Activated effector memory CD4-positive, alpha-beta T cell treated with anti-CD3 and anti-CD28 coated beads, Interleukin-2, amount 50 U/mL, for 16 hours (primary cell): ENCODE measurements at regions not wholly inside any gene's neighbourhood (a gene's known extent, or its start where the extent isn't known, plus 50 kb on each side); places are given as distances from the start of the nearest gene placed in this dataset.
"Not testable (repeated sequence)": the region's sequence is repeated elsewhere in the genome, so short reads cannot be mapped to it uniquely, and the experiment has no call there.

Source experiments
- DNase-seq: peaks from one replicate; pipeline ENCODE4 v3.0.0-alpha.2; 2020

DNA sequence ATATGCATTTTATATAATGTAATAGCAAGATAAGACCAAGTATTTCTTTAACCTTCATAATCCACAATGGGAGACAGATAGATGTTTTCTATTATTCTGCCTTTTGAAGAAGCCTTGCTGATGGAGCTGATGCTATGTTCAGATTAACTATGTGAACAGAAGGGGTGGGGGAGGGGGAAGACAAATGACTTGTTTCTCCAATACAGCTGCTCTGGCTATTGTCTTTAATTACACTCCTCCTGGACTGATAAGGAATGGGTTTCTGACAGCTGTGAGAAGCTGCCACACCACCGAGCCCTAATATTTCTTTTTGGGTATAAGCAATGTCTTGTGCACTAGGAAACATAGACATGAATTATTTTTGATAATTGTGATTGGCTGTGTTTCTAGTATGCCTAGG is 62.0 kb downstream of the CAVIN4 start:
- DNase-seq, result no peak

DNA sequence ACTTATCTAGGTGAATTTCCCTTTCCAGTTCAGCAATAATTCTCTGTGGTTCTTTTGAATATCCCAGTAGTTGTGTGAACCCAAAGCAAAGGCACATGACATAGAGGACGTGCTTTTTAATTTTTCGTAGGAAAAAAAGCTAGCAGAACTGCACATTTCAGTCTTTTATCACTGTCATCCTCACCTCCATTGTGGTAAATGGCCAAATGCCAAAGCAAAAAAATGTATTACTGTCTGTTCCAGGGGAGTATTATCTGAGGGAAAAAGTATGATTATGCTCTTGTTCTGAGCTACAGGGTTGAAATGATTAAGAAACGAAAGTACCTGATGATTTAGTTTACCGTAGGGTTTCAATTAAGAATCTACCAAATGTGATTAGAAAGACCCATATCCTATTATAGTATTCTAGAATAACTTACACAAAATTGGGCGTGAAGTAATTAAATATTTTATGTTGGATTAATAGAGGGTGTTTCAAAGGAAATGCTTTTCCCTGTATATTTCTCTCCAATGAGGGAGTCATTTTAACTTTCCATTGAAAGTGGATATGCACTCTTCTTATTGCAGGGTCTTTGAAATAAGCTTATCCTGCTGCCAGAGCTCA is 62.7 kb downstream of the CAVIN4 start:
- DNase-seq, result no peak

DNA sequence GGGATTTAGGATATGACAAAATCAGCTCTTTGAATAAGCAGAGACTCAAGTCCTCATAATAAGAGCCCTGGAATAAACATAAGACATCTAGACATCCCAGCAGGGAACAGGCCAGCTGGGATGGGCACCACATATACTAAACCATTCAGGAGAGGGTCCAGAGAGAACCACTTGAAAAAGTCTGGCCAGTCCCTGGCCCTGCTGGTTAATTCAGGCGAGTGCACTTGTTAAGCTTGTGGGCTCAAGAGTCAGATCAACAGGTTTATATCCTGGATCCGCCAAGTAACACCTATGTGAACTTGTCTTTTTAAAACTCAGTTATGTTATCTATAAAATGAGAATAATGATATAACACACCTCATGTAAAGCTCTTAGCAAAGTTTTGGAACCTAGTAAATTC is 63.3 kb downstream of the CAVIN4 start:
- DNase-seq, result no peak

DNA sequence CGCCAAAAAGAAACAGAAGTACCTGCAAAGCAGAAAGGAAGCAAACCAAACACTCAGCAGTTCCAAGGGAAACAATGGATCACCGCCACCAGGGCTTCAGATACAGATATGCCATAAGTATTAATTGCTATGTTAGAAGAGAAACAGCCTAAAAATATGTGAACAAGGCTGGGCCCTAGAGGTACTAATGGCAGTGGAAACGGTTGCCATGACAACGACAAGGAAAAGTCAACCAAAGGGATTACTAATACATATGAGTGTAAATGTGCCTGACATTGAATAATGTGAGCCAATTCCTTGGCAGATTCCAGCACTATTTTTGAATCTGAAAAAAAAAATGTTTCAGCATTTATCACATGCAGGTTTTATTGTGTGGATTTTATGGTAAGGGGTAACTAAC is 75.0 kb downstream of the CAVIN4 start:
- no peak for DNase-seq

DNA sequence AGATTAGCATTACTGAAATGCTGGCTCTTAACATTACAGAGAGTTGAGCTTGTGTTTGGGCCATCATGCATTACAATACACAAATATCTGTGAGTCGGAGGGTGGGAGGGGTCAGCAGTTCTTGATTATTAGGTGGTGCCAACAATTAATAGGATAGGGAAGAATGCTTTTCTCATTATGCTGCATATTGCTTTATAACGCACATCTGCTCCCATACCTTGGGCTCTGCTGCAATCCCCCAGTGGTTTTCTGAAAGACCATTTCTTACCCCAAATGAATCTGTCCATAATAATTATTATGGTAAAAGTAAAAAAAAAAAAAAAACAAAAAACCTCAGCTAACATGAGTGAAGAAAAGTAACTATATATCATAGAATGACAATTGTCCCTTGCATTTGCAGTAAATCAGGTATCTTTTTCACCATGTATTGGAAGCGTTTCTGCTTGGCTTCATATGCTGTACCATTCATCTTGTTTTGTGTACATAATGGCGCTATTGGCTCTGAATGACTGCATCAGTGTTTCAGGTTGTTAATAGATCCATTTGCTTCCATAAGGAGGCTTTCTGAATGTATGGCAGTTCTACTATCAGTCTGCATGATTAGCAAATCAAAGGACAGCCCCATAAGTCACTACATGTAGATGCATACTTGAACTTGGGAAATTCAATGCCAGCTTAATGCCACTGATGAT is 75.9 kb downstream of the CAVIN4 start:
- no peak for DNase-seq

DNA sequence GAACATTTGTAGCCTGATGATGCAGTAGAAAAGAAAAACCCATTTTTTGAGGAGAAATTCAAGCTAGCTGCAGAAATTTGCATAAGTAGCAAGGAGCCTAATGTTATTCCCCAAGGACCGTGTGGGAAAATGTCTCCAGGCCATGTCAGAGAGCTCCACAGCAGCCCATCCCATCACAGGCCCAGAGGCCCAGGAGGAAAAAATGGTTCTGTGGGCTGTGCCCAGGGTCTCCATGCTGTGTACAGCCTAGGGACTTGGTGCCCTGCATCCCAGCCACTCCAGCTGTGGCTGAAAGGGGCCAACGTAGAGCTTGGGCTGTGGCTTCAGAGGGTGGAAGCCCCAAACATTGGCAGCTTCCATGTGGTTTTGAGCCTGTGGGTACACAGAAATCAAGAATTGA is 79.0 kb downstream of the CAVIN4 start:
- DNase-seq, result not testable (repeated sequence)

DNA sequence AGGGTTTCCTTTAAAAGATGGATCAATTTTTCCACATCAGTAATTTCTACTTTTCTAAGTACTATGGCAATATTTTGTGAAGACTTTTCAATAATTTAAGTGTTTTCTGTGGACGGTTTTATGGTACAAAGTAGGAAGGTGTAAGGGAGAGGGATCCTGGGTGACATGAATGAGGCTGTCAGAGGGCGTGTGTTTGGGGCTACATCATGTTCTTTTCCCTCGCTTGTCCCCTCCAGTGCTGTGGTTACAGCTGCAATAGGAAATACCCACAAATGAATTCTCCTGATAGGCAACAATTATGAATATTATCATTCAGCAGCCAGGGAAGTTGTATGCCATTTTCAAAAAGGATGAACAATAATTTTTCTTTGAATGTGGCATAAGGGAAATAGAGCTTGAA is 83.8 kb downstream of the CAVIN4 start:
- no peak for DNase-seq

DNA sequence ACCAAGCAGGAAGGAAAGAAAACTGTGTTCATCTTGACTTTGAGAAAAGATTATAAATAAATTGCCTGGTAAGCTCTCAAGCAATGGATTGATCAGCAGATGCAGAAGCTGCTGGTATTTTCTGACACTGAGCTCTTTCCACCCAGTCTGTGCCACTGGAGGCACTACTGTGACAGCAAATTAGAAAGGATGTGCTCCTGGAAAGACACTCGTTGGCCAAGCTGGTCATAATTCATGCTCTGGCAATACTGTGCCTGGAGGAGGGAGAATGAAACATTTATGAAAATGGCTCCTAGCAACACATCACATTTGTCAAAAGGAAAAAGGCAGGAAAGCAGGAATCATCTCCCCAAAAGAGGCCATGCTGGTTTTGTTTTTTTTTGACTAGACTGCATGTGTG is 84.2 kb downstream of the CAVIN4 start:
- no peak for DNase-seq

DNA sequence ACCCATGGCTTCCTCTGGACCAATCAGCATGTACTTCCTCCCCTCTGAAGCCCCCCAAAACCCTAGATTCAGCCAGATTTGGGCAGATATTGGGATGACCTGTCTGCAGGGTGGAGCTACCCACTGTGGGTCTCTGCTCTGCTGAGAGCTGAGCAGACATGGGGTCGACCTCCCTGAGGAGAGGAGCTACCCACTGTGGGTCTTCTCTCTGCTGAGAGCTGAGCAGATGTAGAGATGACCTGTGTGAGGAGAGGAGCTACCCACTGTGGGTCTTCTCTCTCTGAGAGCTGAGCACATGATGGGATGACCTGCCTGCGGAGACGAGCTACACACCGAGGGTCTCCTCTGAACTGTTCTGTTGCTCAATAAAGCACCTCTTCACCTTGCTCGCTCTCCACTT is 89.6 kb downstream of the CAVIN4 start:
- DNase-seq, result no peak

DNA sequence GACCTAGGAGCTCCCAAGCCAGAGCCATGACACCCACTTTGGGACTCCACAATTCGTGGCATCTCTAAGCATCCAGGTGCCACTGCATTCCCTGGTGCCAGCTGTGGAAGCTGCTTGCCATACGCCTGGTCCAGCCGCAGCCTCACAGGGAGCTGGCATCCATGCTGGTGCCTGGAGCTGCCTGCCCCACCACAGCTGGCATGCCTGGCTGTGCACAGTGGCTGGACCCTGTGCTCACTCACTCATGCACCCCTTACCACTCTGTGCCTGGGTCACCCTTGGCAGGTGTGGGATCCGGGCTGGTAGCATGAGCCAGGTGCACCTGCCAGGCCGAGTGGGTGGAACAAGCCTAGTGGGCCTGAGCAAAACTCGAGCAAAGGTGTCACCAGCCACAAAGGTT is 90.1 kb downstream of the CAVIN4 start:
- no peak for DNase-seq

DNA sequence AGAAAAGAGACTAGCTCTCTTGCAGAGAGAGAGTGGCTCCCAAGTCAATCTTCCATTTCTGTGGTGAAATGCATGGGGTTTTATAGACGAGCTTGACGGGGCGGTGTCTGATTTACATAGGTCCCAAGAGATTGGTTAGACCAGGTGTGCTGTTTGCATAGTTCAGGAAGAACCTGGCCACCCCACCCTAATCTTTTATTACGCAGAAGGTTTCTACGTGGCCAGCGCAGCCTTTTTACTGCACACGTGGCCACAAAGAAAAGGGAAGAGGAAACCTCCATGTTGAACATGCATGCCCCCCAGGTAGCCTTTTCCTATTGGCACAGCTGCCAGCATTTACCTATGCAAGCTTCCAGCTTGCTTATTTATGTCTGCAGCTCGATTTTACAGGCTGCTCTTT is 92.1 kb downstream of the CAVIN4 start:
- DNase-seq, result no peak

DNA sequence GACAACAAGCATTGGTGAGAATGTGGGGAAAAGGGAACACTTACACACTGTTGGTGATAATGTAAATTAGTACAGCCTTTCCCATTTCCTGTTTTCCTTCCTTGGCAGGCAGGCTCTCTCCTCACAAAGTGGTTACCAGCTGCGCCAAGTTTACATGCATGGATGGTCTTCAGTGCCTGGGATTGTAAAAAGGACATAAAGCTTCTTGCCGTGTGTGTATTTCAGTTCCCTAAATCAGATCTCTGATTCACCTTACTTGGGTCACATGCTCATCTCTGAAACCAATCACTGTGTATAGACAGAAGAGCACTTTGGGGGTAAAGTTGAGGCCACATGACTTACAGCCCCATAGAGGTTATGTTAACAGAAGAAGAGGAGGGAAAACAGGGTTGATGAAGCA is 92.8 kb downstream of the CAVIN4 start:
- no peak for DNase-seq

DNA sequence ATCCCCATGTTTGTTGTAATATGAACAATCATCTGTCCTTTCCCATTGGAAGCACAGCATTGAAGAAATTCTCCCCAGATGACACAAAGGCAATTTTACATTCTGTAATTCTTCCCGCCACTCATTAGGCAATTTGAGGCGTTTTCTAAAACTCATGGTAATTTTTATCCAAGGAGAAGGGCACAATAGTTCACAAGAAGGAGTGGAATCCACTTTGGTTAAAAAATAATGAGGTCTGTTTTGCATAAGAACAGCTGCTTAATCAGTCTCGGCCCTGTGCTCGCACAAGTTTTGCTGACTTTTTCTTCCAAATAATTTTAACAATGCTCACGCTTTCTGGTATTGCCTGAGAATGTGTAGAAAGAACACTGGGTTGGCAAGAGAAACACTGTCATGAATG is 94.0 kb downstream of the CAVIN4 start:
- DNase-seq, result no peak

DNA sequence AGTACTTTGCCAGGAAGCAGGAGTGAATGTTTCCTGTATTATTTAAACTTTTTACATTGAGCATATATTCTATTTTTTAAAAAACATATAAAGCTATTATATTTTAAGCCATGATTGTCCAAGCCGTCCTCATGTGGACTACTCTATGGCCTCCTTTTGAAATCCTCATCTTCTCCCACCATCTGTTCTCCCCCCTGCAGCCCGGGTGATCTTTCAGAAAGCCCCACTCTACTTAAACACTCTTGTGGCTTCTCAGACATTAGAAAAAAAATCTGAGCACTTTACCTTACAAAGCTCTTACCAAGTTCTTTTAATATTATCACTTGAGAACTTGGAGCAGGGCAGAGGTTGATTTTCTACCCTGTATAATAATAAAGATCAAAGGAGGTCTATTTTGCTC is 95.4 kb downstream of the CAVIN4 start:
- no peak for DNase-seq

DNA sequence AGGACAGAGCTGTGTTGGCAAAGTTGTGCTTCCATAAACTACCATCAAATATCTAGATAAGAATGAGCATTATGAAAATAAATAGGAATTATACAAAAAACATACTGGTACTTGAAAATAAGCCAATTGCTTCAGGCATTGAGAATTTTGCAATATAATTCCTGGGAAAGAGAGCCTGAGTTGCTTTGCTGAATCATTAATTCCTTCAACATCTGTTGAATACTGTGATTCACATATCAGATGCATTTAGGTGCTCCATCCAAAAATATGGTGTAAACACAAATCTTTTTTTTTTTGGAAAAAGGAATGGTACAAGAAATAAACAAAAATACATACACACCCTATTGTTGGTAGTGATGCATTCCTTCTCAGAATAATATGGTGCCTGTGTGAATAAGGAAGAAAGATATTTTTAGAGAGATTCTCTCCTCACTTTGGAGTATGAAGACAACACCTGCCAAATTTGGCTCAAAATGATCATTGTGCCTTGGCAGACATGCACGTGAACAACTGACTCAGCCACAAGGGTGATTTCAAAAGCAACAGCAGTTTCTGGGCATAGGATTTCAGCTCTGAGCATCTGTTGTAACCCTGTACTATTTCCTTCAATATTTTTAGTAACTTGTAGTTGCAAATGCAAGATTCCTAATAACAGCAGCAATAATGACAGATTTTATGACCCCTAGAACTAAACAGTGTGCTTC is 96.7 kb downstream of the CAVIN4 start:
- DNase-seq, result no peak

DNA sequence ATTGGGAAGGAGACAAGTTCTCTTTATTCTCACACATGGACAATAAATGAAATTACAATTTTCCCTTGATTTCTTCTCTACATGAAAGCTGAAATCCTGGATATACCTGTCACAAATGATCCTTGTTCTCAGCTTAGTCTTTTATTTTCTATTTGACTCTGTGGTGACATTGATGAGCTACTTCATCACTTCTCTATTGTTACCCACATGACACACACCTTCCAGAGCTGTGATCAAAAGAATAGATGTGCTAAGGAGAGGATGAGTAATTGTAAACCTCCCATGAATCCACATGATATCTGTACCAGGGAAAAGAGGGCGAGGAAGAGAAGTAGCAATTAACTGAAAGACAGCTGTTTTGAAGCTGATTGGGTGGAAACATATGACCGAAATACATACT is 102.0 kb downstream of the CAVIN4 start:
- no peak for DNase-seq

DNA sequence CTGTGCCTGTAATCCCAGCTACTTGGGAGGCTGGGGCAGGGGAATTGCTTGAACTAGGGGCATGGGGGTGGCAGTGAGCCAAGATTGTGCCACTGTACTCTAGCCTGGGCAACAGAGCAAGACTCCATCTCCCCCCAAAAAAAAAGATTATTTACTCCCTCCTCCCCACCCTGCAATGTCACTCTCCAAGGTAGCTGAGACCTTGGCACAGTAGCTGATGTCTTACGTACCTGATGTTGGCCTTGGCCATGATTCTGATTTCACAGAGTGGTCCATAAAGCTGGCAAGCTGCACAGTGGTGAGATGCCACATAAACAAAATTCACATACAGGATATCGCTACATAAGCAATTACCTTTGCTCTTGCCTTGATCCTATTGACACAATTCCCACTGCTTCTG is 108.5 kb downstream of the CAVIN4 start:
- no peak for DNase-seq

DNA sequence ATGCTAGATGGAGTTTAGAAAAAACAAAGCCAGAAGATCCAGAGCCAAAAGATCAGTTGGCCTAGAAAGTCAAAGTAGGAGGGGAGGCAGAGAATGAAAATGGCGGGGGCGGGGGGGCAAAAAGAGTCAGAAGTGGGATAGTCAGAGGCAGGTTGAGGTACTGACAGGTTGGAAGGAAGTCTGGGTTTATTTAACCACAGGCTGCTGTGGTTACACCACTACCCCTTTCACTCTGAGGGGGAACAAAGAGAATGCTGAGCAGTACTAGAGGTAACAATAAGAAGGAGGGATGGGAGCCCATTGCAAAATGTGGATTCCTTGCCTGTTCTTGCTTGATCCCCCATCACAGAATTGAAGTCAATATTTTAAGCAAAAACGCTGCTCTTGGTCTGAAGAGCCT is 111.8 kb downstream of the CAVIN4 start:
- DNase-seq, result no peak

DNA sequence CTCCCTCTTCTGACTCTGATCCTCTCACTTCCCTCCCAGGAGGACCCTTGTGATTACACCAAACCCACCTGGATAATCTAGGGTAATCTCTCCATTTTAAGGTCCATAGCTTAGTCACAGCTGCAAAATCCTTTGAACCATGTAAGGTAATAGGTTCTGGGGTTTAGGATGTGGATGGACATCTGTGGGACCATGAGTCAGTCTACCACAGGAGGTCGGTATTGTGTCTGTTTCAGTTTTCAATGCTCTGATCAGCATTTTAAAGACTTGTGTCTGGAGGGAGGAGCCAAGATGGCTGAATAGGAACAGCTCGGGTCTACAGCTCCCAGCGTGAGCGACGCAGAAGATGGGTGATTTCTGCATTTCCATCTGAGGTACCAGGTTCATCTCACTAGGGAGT is 112.6 kb downstream of the CAVIN4 start:
- DNase-seq, result no peak

DNA sequence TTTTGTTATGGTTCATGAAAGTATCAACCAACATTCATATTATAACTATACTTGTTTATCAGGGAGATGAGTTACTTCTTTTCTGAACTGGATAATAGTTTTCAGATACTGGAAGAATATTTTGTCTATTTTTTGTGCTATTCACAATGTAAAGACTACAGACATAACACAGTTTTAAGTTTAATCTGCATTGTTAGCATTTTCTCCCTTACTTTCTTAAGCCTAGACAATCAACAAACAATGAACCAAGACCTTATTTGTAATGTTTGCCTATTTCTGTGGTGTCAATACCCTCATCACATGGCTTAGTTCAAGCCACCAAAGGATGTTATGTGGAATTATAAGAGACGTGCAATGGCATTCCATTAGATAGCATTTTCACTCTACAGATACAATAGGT is 119.5 kb downstream of the CAVIN4 start:
- DNase-seq, result no peak

DNA sequence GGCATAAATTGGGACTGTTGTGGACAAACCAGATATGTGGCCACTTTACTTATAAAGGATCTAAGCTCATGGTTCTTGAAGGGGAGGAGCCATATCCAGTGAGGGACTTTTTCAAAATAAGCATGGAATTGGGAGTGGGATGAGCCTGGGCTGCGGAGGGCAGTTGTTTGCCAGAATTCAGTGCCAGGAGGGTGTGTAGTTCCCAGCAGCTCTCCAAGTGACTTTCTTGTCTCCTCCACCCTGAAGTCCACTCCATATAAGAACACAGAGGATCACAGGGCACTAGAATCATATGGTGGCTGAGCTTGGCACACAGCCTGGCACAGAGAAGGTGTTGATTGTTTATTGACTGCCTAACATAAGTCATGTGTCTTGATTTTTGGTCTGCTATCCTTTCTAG is 121.1 kb downstream of the CAVIN4 start:
- DNase-seq, result no peak

DNA sequence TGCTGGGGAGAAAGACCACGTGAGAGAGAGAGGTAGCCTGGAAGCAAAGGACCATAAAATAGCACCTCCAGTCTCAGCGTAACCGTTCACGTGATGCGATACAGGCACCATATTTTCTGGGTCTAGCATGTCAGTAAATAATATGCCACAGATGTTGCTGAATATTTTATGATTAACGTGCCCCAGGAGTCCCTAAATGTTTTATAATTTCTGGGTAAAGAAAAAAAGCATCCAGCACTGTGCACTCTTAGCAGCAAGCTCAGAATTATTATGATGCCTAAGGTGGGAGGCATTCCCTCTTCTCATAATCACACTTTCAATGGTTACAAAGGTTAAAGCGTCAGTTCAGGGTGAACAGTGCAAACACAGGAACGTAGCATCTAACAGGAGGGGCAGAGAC is 121.8 kb downstream of the CAVIN4 start:
- no peak for DNase-seq

DNA sequence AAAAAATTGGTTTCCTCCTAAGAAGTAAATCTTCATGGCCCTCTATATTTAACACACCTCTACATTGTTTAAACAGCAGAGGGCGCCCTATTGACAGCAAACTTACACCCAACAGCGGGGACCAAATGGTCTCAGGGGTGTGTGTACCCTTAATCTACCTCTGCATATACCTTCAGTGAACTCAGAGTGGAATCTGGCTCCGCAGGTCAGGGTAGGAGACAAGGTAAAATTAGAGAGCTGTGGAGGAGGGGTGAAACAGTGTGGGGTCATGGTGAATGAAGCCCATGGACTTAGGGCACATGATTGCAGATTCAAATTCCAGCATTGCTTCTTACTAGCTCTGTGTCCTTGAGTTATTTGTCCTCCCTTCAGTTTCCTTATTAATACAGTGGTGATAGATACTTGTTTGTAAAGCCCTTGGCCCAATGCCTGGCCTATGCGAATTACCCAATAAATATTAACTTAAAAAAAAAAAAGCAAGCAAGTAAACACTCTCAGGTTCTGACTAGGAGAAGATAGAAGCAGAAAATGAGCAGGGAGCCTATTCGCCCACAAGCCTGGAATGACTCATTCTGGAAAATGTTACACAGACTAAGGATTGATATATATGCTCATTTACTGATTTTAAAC is 122.9 kb downstream of the CAVIN4 start:
- DNase-seq, result no peak
